Fibroblast of lung (primary cell): ENCODE measurements at regions not wholly inside any gene's neighbourhood (a gene's known extent, or its start where the extent isn't known, plus 50 kb on each side); places are given as distances from the start of the nearest gene placed in this dataset.

Experiments
- DNase-seq, 2 donors: peaks; one replicate each; pipeline versions ENCODE4 v3.0.0 to v3.0.0-alpha.2; 2010; ENCODE audit warnings: low read depth in 2 of 2
- H2AFZ ChIP-seq: 2 replicates; pipeline ENCODE4 v1.5.1; 2012; ENCODE audit warnings: low read length, control low read depth, inconsistent platforms
- H3K27ac ChIP-seq: 2 replicates; pipeline ENCODE4 v1.5.1; 2011; ENCODE audit warnings: low read length, control low read depth; ENCODE audit not compliant: insufficient read depth
- H3K27me3 ChIP-seq: 2 replicates; pipeline ENCODE4 v1.5.1; 2011; ENCODE audit warnings: mild to moderate bottlenecking, low read length; ENCODE audit not compliant: control insufficient read depth, insufficient read depth
- H3K36me3 ChIP-seq: 2 replicates; pipeline ENCODE4 v1.5.1; 2011; ENCODE audit warnings: low read length; ENCODE audit not compliant: control insufficient read depth, insufficient read depth
- H3K4me1 ChIP-seq: 2 replicates; pipeline ENCODE4 v1.5.1; 2011; ENCODE audit warnings: low read length; ENCODE audit not compliant: control insufficient read depth, insufficient read depth; ENCODE audit errors: extremely low read depth
- H3K4me2 ChIP-seq: 2 replicates; pipeline ENCODE4 v1.5.1; 2011; ENCODE audit warnings: low read length, control low read depth; ENCODE audit not compliant: insufficient read depth; ENCODE audit errors: extremely low read depth
- H3K4me3 ChIP-seq, 4 experiments: fragments of 200-600 bp in 1 of 4; sonication (generic) in 1 of 4; replicated peaks in 1 of 4; 2 replicates each; pipeline ENCODE4 v1.5.1; 2011 to 2016; ENCODE audit warnings: low read length in 4 of 4, low read depth in 3 of 4, mild to moderate bottlenecking in 3 of 4, control low read depth in 2 of 4, inconsistent platforms in 1 of 4, mixed read lengths in 1 of 4; ENCODE audit not compliant: insufficient read depth in 1 of 4; ENCODE audit errors: control extremely low read depth in 1 of 4
- H3K79me2 ChIP-seq: 2 replicates; pipeline ENCODE4 v1.5.1; 2012; ENCODE audit warnings: mild to moderate bottlenecking, low read length, inconsistent platforms; ENCODE audit not compliant: control insufficient read depth, insufficient read depth
- H3K9ac ChIP-seq: 2 replicates; pipeline ENCODE4 v1.5.1; 2011; ENCODE audit warnings: mild to moderate bottlenecking, low read length, control low read depth; ENCODE audit not compliant: insufficient read depth
- H3K9me3 ChIP-seq: 2 replicates; pipeline ENCODE4 v1.5.1; 2012; ENCODE audit warnings: low read depth, low read length; ENCODE audit not compliant: control insufficient read depth, insufficient read depth
- H4K20me1 ChIP-seq: 2 replicates; pipeline ENCODE4 v1.5.1; 2011; ENCODE audit warnings: low read length; ENCODE audit not compliant: control insufficient read depth, insufficient read depth; ENCODE audit errors: extremely low read depth
- EZH2 ChIP-seq: IDR thresholded peaks from 2 replicates; pipeline ENCODE4 v1.5.1; 2012; ENCODE audit warnings: low read length, control low read depth, mild to moderate bottlenecking; ENCODE audit errors: missing control alignments
- TF ChIP-seq, protein P1 (sequence below), 2 donors: IDR thresholded peaks in 1 of 2; conservative IDR thresholded peaks in 1 of 2; 1 replicate in 1 of 2; 2 replicates in 1 of 2; pipeline ENCODE4 v1.5.1; 2011 to 2012; ENCODE audit warnings: low read length in 2 of 2, control low read depth in 1 of 2, inconsistent platforms in 1 of 2, low read depth in 1 of 2, mild to moderate bottlenecking in 1 of 2

DNA sequence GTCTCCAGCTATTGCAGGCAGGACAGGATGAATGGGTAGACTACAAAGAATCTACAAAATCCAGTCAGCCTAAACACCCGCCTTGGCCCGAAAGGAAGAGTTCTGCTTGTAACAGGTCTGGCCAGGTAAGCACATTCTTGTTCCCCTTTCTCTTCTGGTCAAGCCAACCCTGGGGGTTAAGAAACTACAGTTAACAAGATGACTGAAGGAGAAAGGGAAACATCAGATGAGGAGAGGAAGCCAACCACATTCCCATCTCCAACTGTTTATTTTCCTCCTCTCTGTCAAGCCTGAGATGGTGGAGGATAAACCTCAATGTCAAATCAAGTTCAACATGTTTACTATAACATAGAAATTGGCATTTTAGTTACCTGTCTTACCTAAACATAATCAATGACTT is 198.9 kb downstream of the IPMK start:
- Histone ChIP-seq H3K79me2 (no peaks in the 10 kb centered on the region), H3K4me3 (no peak overlapping the region), H3K27ac (no peak overlapping the region), H4K20me1 (no peaks in the 10 kb centered on the region), H3K4me1 (no peaks in the 10 kb centered on the region), H3K27me3 (peaks cover 5% of the 10 kb centered on the region), H3K9me3 (no peaks in the 10 kb centered on the region), H3K4me2 (no peak overlapping the region), H3K9ac (no peak overlapping the region), H2AFZ (no peak overlapping the region), H3K36me3 (no peaks in the 10 kb centered on the region)
- no peak for TF ChIP-seq EZH2
- TF ChIP-seq, protein P1, sequence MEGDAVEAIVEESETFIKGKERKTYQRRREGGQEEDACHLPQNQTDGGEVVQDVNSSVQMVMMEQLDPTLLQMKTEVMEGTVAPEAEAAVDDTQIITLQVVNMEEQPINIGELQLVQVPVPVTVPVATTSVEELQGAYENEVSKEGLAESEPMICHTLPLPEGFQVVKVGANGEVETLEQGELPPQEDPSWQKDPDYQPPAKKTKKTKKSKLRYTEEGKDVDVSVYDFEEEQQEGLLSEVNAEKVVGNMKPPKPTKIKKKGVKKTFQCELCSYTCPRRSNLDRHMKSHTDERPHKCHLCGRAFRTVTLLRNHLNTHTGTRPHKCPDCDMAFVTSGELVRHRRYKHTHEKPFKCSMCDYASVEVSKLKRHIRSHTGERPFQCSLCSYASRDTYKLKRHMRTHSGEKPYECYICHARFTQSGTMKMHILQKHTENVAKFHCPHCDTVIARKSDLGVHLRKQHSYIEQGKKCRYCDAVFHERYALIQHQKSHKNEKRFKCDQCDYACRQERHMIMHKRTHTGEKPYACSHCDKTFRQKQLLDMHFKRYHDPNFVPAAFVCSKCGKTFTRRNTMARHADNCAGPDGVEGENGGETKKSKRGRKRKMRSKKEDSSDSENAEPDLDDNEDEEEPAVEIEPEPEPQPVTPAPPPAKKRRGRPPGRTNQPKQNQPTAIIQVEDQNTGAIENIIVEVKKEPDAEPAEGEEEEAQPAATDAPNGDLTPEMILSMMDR (conservative IDR thresholded peaks at IDR 0.05 in 1 of 2, IDR thresholded peaks at IDR 0.05 in 1 of 2; ENCODE audit: low read depth in 1 of 2, low read length in 2 of 2): no peak
- DNase-seq: no peak

DNA sequence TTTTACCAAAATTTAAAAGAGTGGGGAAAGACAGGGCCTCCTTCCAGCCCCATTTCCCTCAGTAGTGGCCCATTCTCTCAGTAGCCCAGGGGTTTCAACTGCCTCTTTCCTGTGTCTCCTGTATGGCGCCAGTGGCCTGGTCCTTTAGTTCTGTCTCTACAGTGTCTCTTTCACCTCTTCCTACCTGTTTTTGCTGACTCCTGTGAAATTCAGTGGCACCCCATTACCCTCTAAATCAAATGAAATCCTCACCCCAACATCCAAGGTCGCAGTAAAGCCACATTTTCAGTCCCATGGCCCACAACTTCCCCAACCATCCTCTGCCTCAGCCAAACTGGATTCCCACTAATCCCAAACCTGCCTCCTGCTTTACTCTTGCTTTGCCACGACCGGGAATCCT is 200.7 kb downstream of the IPMK start:
- no peak overlapping the region for H2AFZ ChIP-seq
- H3K79me2 ChIP-seq: no peaks in the 10 kb centered on the region
- peaks cover 5% of the 10 kb centered on the region for H3K27me3 ChIP-seq
- no peak overlapping the region for H3K4me2 ChIP-seq
- TF ChIP-seq, protein P1 (conservative IDR thresholded peaks at IDR 0.05 in 1 of 2, IDR thresholded peaks at IDR 0.05 in 1 of 2; ENCODE audit: low read depth in 1 of 2, low read length in 2 of 2): no peak
- no peak for TF ChIP-seq EZH2
- H3K4me1 ChIP-seq: no peaks in the 10 kb centered on the region
- H4K20me1 ChIP-seq: no peaks in the 10 kb centered on the region
- DNase-seq: no peak
- H3K36me3 ChIP-seq: no peaks in the 10 kb centered on the region
- no peak overlapping the region for H3K4me3 ChIP-seq
- no peaks in the 10 kb centered on the region for H3K9me3 ChIP-seq
- no peak overlapping the region for H3K27ac ChIP-seq
- no peak overlapping the region for H3K9ac ChIP-seq

DNA sequence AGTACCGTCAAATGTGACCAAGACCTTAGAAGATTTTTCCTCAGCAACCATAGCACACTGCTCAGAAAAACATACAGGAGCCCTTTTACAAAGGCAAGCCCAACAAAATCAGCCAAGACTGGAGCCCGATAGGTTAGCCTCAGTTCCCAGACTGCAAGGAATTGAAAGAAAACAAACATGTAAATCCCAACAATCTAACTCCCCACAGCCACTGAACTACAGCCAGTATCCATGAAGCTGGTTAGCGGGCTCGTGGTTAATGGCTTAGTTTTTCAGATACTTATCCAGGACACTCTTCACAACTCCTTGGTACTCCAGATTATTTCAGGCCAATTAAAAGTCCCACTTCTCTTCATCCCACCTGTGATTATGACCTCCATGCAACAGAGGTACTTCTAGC is 201.6 kb downstream of the IPMK start:
- H3K9ac ChIP-seq: no peak overlapping the region
- no peak overlapping the region for H2AFZ ChIP-seq
- no peaks in the 10 kb centered on the region for H4K20me1 ChIP-seq
- no peak overlapping the region for H3K4me3 ChIP-seq
- H3K4me2 ChIP-seq: no peak overlapping the region
- DNase-seq: no peak
- peaks cover 4% of the 10 kb centered on the region for H3K27me3 ChIP-seq
- no peak overlapping the region for H3K27ac ChIP-seq
- H3K9me3 ChIP-seq: no peaks in the 10 kb centered on the region
- H3K36me3 ChIP-seq: no peaks in the 10 kb centered on the region
- TF ChIP-seq, protein P1 (conservative IDR thresholded peaks at IDR 0.05 in 1 of 2, IDR thresholded peaks at IDR 0.05 in 1 of 2; ENCODE audit: low read depth in 1 of 2, low read length in 2 of 2): no peak
- TF ChIP-seq EZH2: no peak
- H3K79me2 ChIP-seq: no peaks in the 10 kb centered on the region
- no peaks in the 10 kb centered on the region for H3K4me1 ChIP-seq
